HepG2 (cell line): ENCODE measurements at regions not wholly inside any gene's neighbourhood (a gene's known extent, or its start where the extent isn't known, plus 50 kb on each side); places are given as distances from the start of the nearest gene placed in this dataset.

ENCODE experiments used
- GATAD2A ChIP-seq: IDR thresholded peaks from 2 replicates; pipeline ENCODE4 v1.6.1; 2016
- MEF2D ChIP-seq: sonication (generic); formaldehyde crosslinking; IDR thresholded peaks from 2 replicates; pipeline ENCODE4 v1.5.1; 2020; ENCODE audit warnings: mild to moderate bottlenecking, missing genetic modification reagents
- MYC ChIP-seq: sonication (generic); formaldehyde crosslinking; IDR thresholded peaks from 2 replicates; pipeline ENCODE4 v1.9.0; 2021; ENCODE audit warnings: missing genetic modification reagents, borderline replicate concordance
- NR2C2 ChIP-seq: sonication (generic); formaldehyde crosslinking; IDR thresholded peaks from 2 replicates; pipeline ENCODE4 v1.4.0; 2020; ENCODE audit warnings: missing genetic modification reagents, mild to moderate bottlenecking, moderate library complexity, borderline replicate concordance
- PBX2 ChIP-seq: IDR thresholded peaks from 2 replicates; pipeline ENCODE4 v1.6.1; 2016; ENCODE audit warnings: control low read depth
- POLR2AphosphoS2 ChIP-seq: IDR thresholded peaks from 2 replicates; pipeline ENCODE4 v1.6.1; 2011; ENCODE audit warnings: low read depth, low read length, improper control_type of control experiment
- ZNF660 ChIP-seq: sonication (generic); formaldehyde crosslinking; IDR thresholded peaks from 2 replicates; pipeline ENCODE4 v1.5.1; 2020; ENCODE audit warnings: mild to moderate bottlenecking, low read depth, missing genetic modification reagents, borderline replicate concordance

GRCh38 chr10:42937649-42938180 lies 139.2 kb upstream of the RET start:
- TF ChIP-seq GATAD2A (CRISPR knock-in tag) = no peak
- TF ChIP-seq MYC (CRISPR knock-in tag) = no peak
- TF ChIP-seq ZNF660 = no peak
- TF ChIP-seq PBX2 (CRISPR knock-in tag) = no peak
- TF ChIP-seq NR2C2 (CRISPR knock-in tag) = no peak
- no peak for TF ChIP-seq POLR2AphosphoS2
- TF ChIP-seq MEF2D (CRISPR knock-in tag) = no peak
